Kidney epithelial cell (primary cell): ENCODE measurements at regions not wholly inside any gene's neighbourhood (a gene's known extent, or its start where the extent isn't known, plus 50 kb on each side); places are given as distances from the start of the nearest gene placed in this dataset.
"Not testable (repeated sequence)": the region's sequence is repeated elsewhere in the genome, so short reads cannot be mapped to it uniquely, and the experiment has no call there.

Source experiments
- DNase-seq: peaks from one replicate; pipeline ENCODE4 v3.0.0-alpha.2; 2010; ENCODE audit warnings: low read depth
- H3K27me3 ChIP-seq: 2 replicates; pipeline ENCODE4 v1.6.0; 2011; ENCODE audit warnings: low read length; ENCODE audit not compliant: control insufficient read depth, insufficient read depth
- H3K36me3 ChIP-seq: 2 replicates; pipeline ENCODE4 v1.5.1; 2011; ENCODE audit warnings: low read length; ENCODE audit not compliant: control insufficient read depth, insufficient read depth
- H3K4me3 ChIP-seq: 2 replicates; pipeline ENCODE4 v1.5.1; 2011; ENCODE audit warnings: low read depth, mild to moderate bottlenecking, control low read depth, low read length
- CTCF ChIP-seq: IDR thresholded peaks from 2 replicates; pipeline ENCODE4 v1.5.1; 2011; ENCODE audit warnings: mild to moderate bottlenecking, moderate library complexity, low read length, control low read depth, inconsistent platforms; ENCODE audit not compliant: insufficient read depth, poor library complexity, severe bottlenecking

- no peak overlapping the region for H3K4me3 ChIP-seq
- no peaks in the 10 kb centered on the region for H3K36me3 ChIP-seq
- H3K27me3 ChIP-seq = no peaks in the 10 kb centered on the region
- no peak for DNase-seq
- TF ChIP-seq CTCF = no peak
Measured at GRCh38 chr6:140376209-140376608, 1001.8 kb upstream of the CITED2 start.

GRCh38 chr6:140373728-140374127 lies 999.3 kb upstream of the CITED2 start:
- not testable (repeated sequence) for DNase-seq, H3K36me3 ChIP-seq

GRCh38 chr6:140372064-140372463 lies 997.6 kb upstream of the CITED2 start:
- TF ChIP-seq CTCF = no peak
- H3K4me3 ChIP-seq = no peak overlapping the region
- no peaks in the 10 kb centered on the region for H3K27me3 ChIP-seq
- no peak for DNase-seq
- no peaks in the 10 kb centered on the region for H3K36me3 ChIP-seq

More at GRCh38 chr6:140373728-140374127, 999.3 kb upstream of the CITED2 start:
- not testable (repeated sequence) for H3K27me3 ChIP-seq, H3K4me3 ChIP-seq

- no peak for TF ChIP-seq CTCF
- Histone ChIP-seq H3K36me3 (no peaks in the 10 kb centered on the region), H3K27me3 (no peaks in the 10 kb centered on the region), H3K4me3 (no peak overlapping the region)
- no peak for DNase-seq
Measured at GRCh38 chr6:140370976-140371870, 996.8 kb upstream of the CITED2 start.

GRCh38 chr6:140370441-140370840 lies 996.0 kb upstream of the CITED2 start:
- Histone ChIP-seq H3K27me3 (no peaks in the 10 kb centered on the region), H3K4me3 (no peak overlapping the region), H3K36me3 (no peaks in the 10 kb centered on the region)
- no peak for DNase-seq
- TF ChIP-seq CTCF = no peak

GRCh38 chr6:140366991-140367390 lies 992.5 kb upstream of the CITED2 start:
- peak; percentile 78 for DNase-seq
- Histone ChIP-seq H3K27me3 (no peaks in the 10 kb centered on the region), H3K4me3 (no peak overlapping the region), H3K36me3 (no peaks in the 10 kb centered on the region)
- no peak for TF ChIP-seq CTCF
